H9 (cell line): ENCODE measurements at regions not wholly inside any gene's neighbourhood (a gene's known extent, or its start where the extent isn't known, plus 50 kb on each side); places are given as distances from the start of the nearest gene placed in this dataset.

Source experiments
- DNase-seq: peaks from one replicate; pipeline ENCODE4 v3.0.0-alpha.2; 2017
- H2AFZ ChIP-seq: one replicate; pipeline ENCODE4 v1.6.1; 2013; ENCODE audit warnings: mild to moderate bottlenecking, low read length, control low read depth, moderate library complexity
- H2AK5ac ChIP-seq: 2 replicates; pipeline ENCODE4 v1.6.1; 2013; ENCODE audit warnings: low read length, control low read depth, mixed read lengths; ENCODE audit not compliant: insufficient read length
- H2BK120ac ChIP-seq: one replicate; pipeline ENCODE4 v1.6.1; 2013; ENCODE audit warnings: low read depth, mild to moderate bottlenecking, low read length, control low read depth, inconsistent platforms; ENCODE audit not compliant: poor library complexity, severe bottlenecking
- H2BK12ac ChIP-seq: 2 replicates; pipeline ENCODE4 v1.6.1; 2013; ENCODE audit warnings: low read length, control low read depth, mixed read lengths, low read depth; ENCODE audit not compliant: insufficient read length
- H2BK15ac ChIP-seq: 2 replicates; pipeline ENCODE4 v1.6.1; 2013; ENCODE audit warnings: low read depth, low read length, control low read depth
- H2BK20ac ChIP-seq: one replicate; pipeline ENCODE4 v1.6.1; 2013; ENCODE audit warnings: low read depth, mild to moderate bottlenecking, low read length, control low read depth, inconsistent platforms; ENCODE audit not compliant: poor library complexity, severe bottlenecking
- H2BK5ac ChIP-seq: 2 replicates; pipeline ENCODE4 v1.6.1; 2013; ENCODE audit warnings: low read length, control low read depth, mixed read lengths; ENCODE audit not compliant: insufficient read length
- H3K14ac ChIP-seq: 2 replicates; pipeline ENCODE4 v1.6.1; 2013; ENCODE audit warnings: low read length, control low read depth; ENCODE audit not compliant: insufficient read depth
- H3K18ac ChIP-seq: 2 replicates; pipeline ENCODE4 v1.6.1; 2013; ENCODE audit warnings: low read depth, mild to moderate bottlenecking, mixed read lengths, low read length, control low read depth; ENCODE audit not compliant: insufficient read length
- H3K23ac ChIP-seq: 2 replicates; pipeline ENCODE4 v1.6.1; 2013; ENCODE audit warnings: low read length, control low read depth, mixed read lengths, low read depth; ENCODE audit not compliant: insufficient read length
- H3K23me2 ChIP-seq: 2 replicates; pipeline ENCODE4 v1.6.1; 2013; ENCODE audit warnings: low read depth, mild to moderate bottlenecking, mixed read lengths, low read length, control low read depth; ENCODE audit not compliant: insufficient read length, poor library complexity, severe bottlenecking
- H3K27ac ChIP-seq: 2 replicates; pipeline ENCODE4 v1.5.1; 2013; ENCODE audit warnings: low read length, control low read depth, mixed read lengths, low read depth; ENCODE audit not compliant: insufficient read length
- H3K27me3 ChIP-seq: 2 replicates; pipeline ENCODE4 v1.6.1; 2013; ENCODE audit warnings: low read length, control low read depth, inconsistent platforms; ENCODE audit not compliant: insufficient read depth
- H3K4ac ChIP-seq: 2 replicates; pipeline ENCODE4 v1.6.1; 2013; ENCODE audit warnings: low read depth, mild to moderate bottlenecking, control low read depth, inconsistent platforms, low read length, moderate library complexity
- H3K4me1 ChIP-seq: 2 replicates; pipeline ENCODE4 v1.6.1; 2013; ENCODE audit warnings: low read length, control low read depth, inconsistent platforms; ENCODE audit not compliant: insufficient read depth
- H3K4me2 ChIP-seq: 2 replicates; pipeline ENCODE4 v1.6.1; 2013; ENCODE audit warnings: low read length, control low read depth, mixed read lengths; ENCODE audit not compliant: insufficient read length, insufficient read depth
- H3K56ac ChIP-seq: 2 replicates; pipeline ENCODE4 v1.6.1; 2013; ENCODE audit warnings: low read depth, mild to moderate bottlenecking, mixed read lengths, low read length, control low read depth; ENCODE audit not compliant: insufficient read length
- H3K79me1 ChIP-seq: 2 replicates; pipeline ENCODE4 v1.6.1; 2013; ENCODE audit warnings: low read depth, mild to moderate bottlenecking, moderate library complexity, low read length, control low read depth, inconsistent platforms; ENCODE audit not compliant: insufficient read depth, poor library complexity, severe bottlenecking
- H3K79me2 ChIP-seq: 2 replicates; pipeline ENCODE4 v1.6.1; 2013; ENCODE audit warnings: low read length, control low read depth, inconsistent platforms; ENCODE audit not compliant: insufficient read depth
- H3K9ac ChIP-seq: 2 replicates; pipeline ENCODE4 v1.6.1; 2013; ENCODE audit warnings: low read length, control low read depth, mixed read lengths; ENCODE audit not compliant: insufficient read length; ENCODE audit errors: extremely low read depth
- H3K9me3 ChIP-seq: one replicate; pipeline ENCODE4 v1.6.1; 2013; ENCODE audit warnings: low read depth, low read length, inconsistent platforms; ENCODE audit not compliant: control insufficient read depth
- H3T11ph ChIP-seq: one replicate; pipeline ENCODE4 v1.6.1; 2013; ENCODE audit warnings: mild to moderate bottlenecking, low read length, control low read depth, inconsistent platforms
- H4K20me1 ChIP-seq: one replicate; pipeline ENCODE4 v1.6.1; 2013; ENCODE audit not compliant: control insufficient read depth, insufficient read length, insufficient read depth
- H4K5ac ChIP-seq: 2 replicates; pipeline ENCODE4 v1.6.1; 2013; ENCODE audit warnings: low read depth, mild to moderate bottlenecking, mixed read lengths, low read length, control low read depth; ENCODE audit not compliant: insufficient read length
- H4K8ac ChIP-seq: replicated peaks from 2 replicates; pipeline ENCODE4 v1.6.1; 2013; ENCODE audit warnings: low read length, control low read depth, mixed read lengths, low read depth; ENCODE audit not compliant: insufficient read length
- H4K91ac ChIP-seq: 2 replicates; pipeline ENCODE4 v1.6.1; 2013; ENCODE audit warnings: low read depth, mild to moderate bottlenecking, moderate library complexity, mixed read lengths, low read length, control low read depth; ENCODE audit not compliant: insufficient read length
- H3K27ac Mint-ChIP-seq, 3 experiments: 2 replicates in 2 of 3; 3 replicates in 1 of 3; pipeline ENCODE4 v1.8.0; 2020 to 2021; ENCODE audit warnings: mixed read lengths in 3 of 3, mild to moderate bottlenecking in 1 of 3, moderate library complexity in 1 of 3
- H3K27me3 Mint-ChIP-seq: 2 replicates; pipeline ENCODE4 v1.8.0; 2021; ENCODE audit warnings: low read depth, mild to moderate bottlenecking, moderate library complexity, mixed read lengths
- H3K36me3 Mint-ChIP-seq, 3 experiments: 2 replicates in 2 of 3; 3 replicates in 1 of 3; pipeline ENCODE4 v1.8.0; 2020 to 2021; ENCODE audit warnings: low read depth in 3 of 3, mixed read lengths in 3 of 3; ENCODE audit not compliant: insufficient read depth in 1 of 3
- H3K4me1 Mint-ChIP-seq, 2 experiments: 2 replicates each; pipeline ENCODE4 v1.8.0; 2020; ENCODE audit warnings: mixed read lengths in 2 of 2
- H3K4me3 Mint-ChIP-seq, 2 experiments: 2 replicates in 1 of 2; 3 replicates in 1 of 2; pipeline ENCODE4 v1.8.0; 2020 to 2021; ENCODE audit warnings: mild to moderate bottlenecking in 2 of 2, mixed read lengths in 2 of 2, moderate library complexity in 1 of 2
- H3K9me3 Mint-ChIP-seq, 2 experiments: 2 replicates in 1 of 2; 3 replicates in 1 of 2; pipeline ENCODE4 v1.8.0; 2020; ENCODE audit warnings: mild to moderate bottlenecking in 2 of 2, mixed read lengths in 2 of 2, moderate library complexity in 1 of 2
- WGBS: extraction: QIAGEN DNeasy Blood & Tissue Kit; methylation state at CpG from one replicate; pipeline ENCODE4 v1.1.7; 2013; ENCODE audit warnings: missing lambda C conversion rate, low lambda C conversion rate, mixed read lengths; ENCODE audit not compliant: insufficient read length; ENCODE audit errors: extremely low coverage; 5-methylcytosine and 5-hydroxymethylcytosine counted together
- TF ChIP-seq, protein P1 (sequence below): fragments of 200-600 bp; sonication (generic); conservative IDR thresholded peaks from 3 replicates; pipeline ENCODE4 v1.8.0; 2021; ENCODE audit warnings: antibody characterized with exemption, mild to moderate bottlenecking

DNA sequence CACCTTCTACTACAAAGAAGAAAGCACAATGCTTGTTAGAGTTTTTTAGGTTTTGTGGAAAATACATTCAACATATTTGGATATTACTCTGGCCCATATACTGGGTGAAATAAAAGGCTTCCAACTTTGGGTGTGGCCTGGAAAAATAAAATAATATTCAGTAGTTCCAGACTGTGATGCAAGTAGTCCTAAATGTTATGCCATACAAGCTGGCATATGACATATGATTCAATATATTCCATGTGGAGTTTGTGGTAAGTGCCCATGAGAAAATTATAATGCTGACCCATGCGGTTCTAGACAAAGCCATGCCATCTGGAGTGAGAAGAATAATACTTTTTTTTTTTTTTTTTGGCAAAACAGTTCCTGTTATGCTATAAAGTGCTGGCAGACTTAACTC lies 683.3 kb downstream of the LUZP2 start:
- Histone ChIP-seq H2BK12ac (no peak overlapping the region), H4K91ac (no peak overlapping the region), H2BK120ac (no peak overlapping the region), H2BK15ac (no peak overlapping the region), H3K56ac (no peak overlapping the region), H3K79me2 (no peaks in the 10 kb centered on the region), H2BK20ac (no peak overlapping the region), H3K27ac (no peak overlapping the region), H3K79me1 (no peaks in the 10 kb centered on the region), H3K18ac (no peak overlapping the region), H3K27me3 (no peaks in the 10 kb centered on the region), H4K20me1 (no peaks in the 10 kb centered on the region), H3K9me3 (no peaks in the 10 kb centered on the region), H3K9ac (no peak overlapping the region), H3K4me2 (no peak overlapping the region), H2BK5ac (no peak overlapping the region), H3K4ac (no peak overlapping the region), H3K23me2 (no peaks in the 10 kb centered on the region), H2AFZ (no peak overlapping the region), H3K23ac (no peak overlapping the region), H4K8ac (no peak overlapping the region), H3T11ph (no peak overlapping the region), H3K4me1 (no peaks in the 10 kb centered on the region), H3K14ac (no peak overlapping the region), H2AK5ac (no peak overlapping the region), H4K5ac (no peak overlapping the region)
- no peak for DNase-seq
- no peaks in the 10 kb centered on the region for H3K36me3 Mint-ChIP-seq
- H3K4me3 Mint-ChIP-seq = no peak overlapping the region
- no peak overlapping the region for H3K27ac Mint-ChIP-seq
- H3K27me3 Mint-ChIP-seq = no peaks in the 10 kb centered on the region
- no peaks in the 10 kb centered on the region for H3K9me3 Mint-ChIP-seq
- TF ChIP-seq, protein P1, sequence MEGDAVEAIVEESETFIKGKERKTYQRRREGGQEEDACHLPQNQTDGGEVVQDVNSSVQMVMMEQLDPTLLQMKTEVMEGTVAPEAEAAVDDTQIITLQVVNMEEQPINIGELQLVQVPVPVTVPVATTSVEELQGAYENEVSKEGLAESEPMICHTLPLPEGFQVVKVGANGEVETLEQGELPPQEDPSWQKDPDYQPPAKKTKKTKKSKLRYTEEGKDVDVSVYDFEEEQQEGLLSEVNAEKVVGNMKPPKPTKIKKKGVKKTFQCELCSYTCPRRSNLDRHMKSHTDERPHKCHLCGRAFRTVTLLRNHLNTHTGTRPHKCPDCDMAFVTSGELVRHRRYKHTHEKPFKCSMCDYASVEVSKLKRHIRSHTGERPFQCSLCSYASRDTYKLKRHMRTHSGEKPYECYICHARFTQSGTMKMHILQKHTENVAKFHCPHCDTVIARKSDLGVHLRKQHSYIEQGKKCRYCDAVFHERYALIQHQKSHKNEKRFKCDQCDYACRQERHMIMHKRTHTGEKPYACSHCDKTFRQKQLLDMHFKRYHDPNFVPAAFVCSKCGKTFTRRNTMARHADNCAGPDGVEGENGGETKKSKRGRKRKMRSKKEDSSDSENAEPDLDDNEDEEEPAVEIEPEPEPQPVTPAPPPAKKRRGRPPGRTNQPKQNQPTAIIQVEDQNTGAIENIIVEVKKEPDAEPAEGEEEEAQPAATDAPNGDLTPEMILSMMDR = no peak
- WGBS = no CpG with 5 or more reads among the region's 1 CpG
- no peaks in the 10 kb centered on the region for H3K4me1 Mint-ChIP-seq
